Fibroblast of lung (primary cell): ENCODE measurements at regions not wholly inside any gene's neighbourhood (a gene's known extent, or its start where the extent isn't known, plus 50 kb on each side); places are given as distances from the start of the nearest gene placed in this dataset.

Source experiments
- CTCF ChIP-seq, 2 donors: IDR thresholded peaks in 1 of 2; conservative IDR thresholded peaks in 1 of 2; 1 replicate in 1 of 2; 2 replicates in 1 of 2; pipeline ENCODE4 v1.5.1; 2011 to 2012; ENCODE audit warnings: low read length in 2 of 2, control low read depth in 1 of 2, inconsistent platforms in 1 of 2, low read depth in 1 of 2, mild to moderate bottlenecking in 1 of 2
- EZH2 ChIP-seq: IDR thresholded peaks from 2 replicates; pipeline ENCODE4 v1.5.1; 2012; ENCODE audit warnings: low read length, control low read depth, mild to moderate bottlenecking; ENCODE audit errors: missing control alignments

DNA sequence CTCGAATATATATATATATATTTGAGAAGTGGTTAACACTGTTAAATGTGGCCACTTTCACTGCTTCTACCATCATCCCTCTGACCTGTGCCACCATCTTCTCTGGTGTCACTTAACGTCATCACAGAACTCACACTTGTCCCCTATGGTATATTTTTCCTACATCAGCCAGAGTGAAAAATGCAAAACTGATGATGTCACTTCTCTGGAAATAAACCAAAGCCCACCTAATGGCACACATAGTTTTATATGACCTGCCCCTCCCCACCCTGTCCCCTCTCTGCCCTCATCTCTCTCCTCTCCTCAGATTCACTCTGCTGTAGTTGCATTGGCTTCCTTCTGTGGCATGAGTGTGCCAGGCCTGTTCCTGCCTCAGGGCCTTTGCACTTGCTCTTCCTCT lies 63.9 kb upstream of the IFNGR1 start:
- no peak for TF ChIP-seq CTCF (conservative IDR thresholded peaks at IDR 0.05 in 1 of 2, IDR thresholded peaks at IDR 0.05 in 1 of 2; ENCODE audit: low read depth in 1 of 2, low read length in 2 of 2)
- no peak for TF ChIP-seq EZH2
